ENCODE measurements at regions not wholly inside any gene's neighbourhood (a gene's known extent, or its start where the extent isn't known, plus 50 kb on each side); places are given as distances from the start of the nearest gene placed in this dataset.
"Not testable (repeated sequence)": the region's sequence is repeated elsewhere in the genome, so short reads cannot be mapped to it uniquely, and the experiment has no call there.

- H3K27ac Mint-ChIP-seq, result peak overlapping the region; percentile 98
- H3K9me3 Mint-ChIP-seq, result no peaks in the 10 kb centered on the region
- peaks cover 68% of the 10 kb centered on the region for H3K4me1 Mint-ChIP-seq (ENCODE audit: low read depth)
- POLR2A ChIA-PET, result interaction anchor here (0.7 to 4.1 kb wide), 17 partner anchors 10 to 186 kb away, joined by 3 to 39 read pairs (median 10); partner anchors contain the start of genes ASF1A and CEP85L
- H3K36me3 Mint-ChIP-seq (ENCODE audit: low read depth), result peaks cover 38% of the 10 kb centered on the region
- no peak for TF ChIP-seq CTCF (IDR thresholded peaks at IDR 0.05)
- DNase-seq (peak; percentile 46), ATAC-seq (no peak)
- H3K27me3 Mint-ChIP-seq, result no peaks in the 10 kb centered on the region
- H3K4me3 Mint-ChIP-seq, result peak overlapping the region; percentile 99
- CTCF ChIA-PET, result interaction anchor here (0.6 to 4.9 kb wide), 5 partner anchors 10 to 93 kb away, joined by 3 to 21 read pairs (median 5); no protein-coding TSS in a partner anchor
- intact Hi-C loops (cut with micrococcal nuclease), result loop anchor here (2.0 to 5.0 kb wide), 3 partner anchors 27 to 184 kb away; partner anchors contain the start of gene ASF1A
Measured at GRCh38 chr6:118708055-118708454, 56.7 kb upstream of the CEP85L start.

DNA sequence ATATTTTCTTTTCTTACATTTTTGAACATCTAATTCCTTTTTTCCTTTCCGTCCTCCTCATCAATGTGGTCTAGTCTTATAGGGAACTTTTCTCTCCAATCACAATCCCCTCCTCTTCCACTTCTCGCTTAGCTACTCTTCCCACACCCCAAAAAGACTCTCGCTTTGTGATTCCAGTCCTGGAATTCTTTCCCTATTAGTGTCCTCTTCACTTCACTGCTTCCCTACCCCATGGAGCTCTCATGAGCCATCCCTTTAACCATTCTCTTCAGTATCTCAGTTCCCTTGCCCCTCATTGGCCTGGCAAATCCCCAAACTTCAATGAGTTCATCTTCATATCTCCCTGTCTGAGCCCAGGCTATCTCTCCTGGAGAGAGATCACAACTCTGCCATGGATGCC, 55.3 kb upstream of the CEP85L start:
- peak overlapping the region; percentile 73 for H3K4me3 Mint-ChIP-seq
- DNase-seq (no peak), ATAC-seq (no peak)
- ChIA-PET POLR2A (interaction anchor here (1.1 to 3.3 kb wide), 9 partner anchors 10 to 62 kb away, joined by 3 to 18 read pairs (median 4); partner anchors contain the start of gene CEP85L), CTCF (interaction anchor here (0.9 to 4.9 kb wide), 8 partner anchors 9 to 94 kb away, joined by 4 to 21 read pairs (median 5); no protein-coding TSS in a partner anchor)
- H3K4me1 Mint-ChIP-seq (ENCODE audit: low read depth), result peaks cover 62% of the 10 kb centered on the region
- no peaks in the 10 kb centered on the region for H3K27me3 Mint-ChIP-seq
- peaks cover 47% of the 10 kb centered on the region for H3K36me3 Mint-ChIP-seq (ENCODE audit: low read depth)
- intact Hi-C loops (cut with micrococcal nuclease), result loop anchor here (5.0 kb wide), 2 partner anchors 44 to 186 kb away; partner anchors contain the start of gene ASF1A
- TF ChIP-seq CTCF (IDR thresholded peaks at IDR 0.05), result no peak
- peak overlapping the region; percentile 90 for H3K27ac Mint-ChIP-seq
- H3K9me3 Mint-ChIP-seq, result no peaks in the 10 kb centered on the region

- H3K36me3 Mint-ChIP-seq (ENCODE audit: low read depth), result peaks cover 55% of the 10 kb centered on the region
- peak overlapping the region; percentile 73 for H3K4me3 Mint-ChIP-seq
- peak; percentile 60 for DNase-seq
- ChIA-PET CTCF (interaction anchor here (0.6 to 4.9 kb wide), 13 partner anchors 8 to 95 kb away, joined by 3 to 21 read pairs (median 4); no protein-coding TSS in a partner anchor), POLR2A (interaction anchor here (0.8 to 3.3 kb wide), 15 partner anchors 9 to 95 kb away, joined by 3 to 18 read pairs (median 4); partner anchors contain the start of gene CEP85L)
- H3K27me3 Mint-ChIP-seq, result no peaks in the 10 kb centered on the region
- no peaks in the 10 kb centered on the region for H3K9me3 Mint-ChIP-seq
- no peak for TF ChIP-seq CTCF (IDR thresholded peaks at IDR 0.05)
- H3K4me1 Mint-ChIP-seq (ENCODE audit: low read depth), result peaks cover 60% of the 10 kb centered on the region
- peak overlapping the region; percentile 90 for H3K27ac Mint-ChIP-seq
- peak; percentile 25 for ATAC-seq
- intact Hi-C loops (cut with micrococcal nuclease), result loop anchor here (5.0 kb wide), 2 partner anchors 44 to 186 kb away; partner anchors contain the start of gene ASF1A
Measured at GRCh38 chr6:118705544-118706491, 54.4 kb upstream of the CEP85L start.

- CTCF ChIA-PET, result interaction anchor here (0.6 to 4.9 kb wide), 8 partner anchors 13 to 96 kb away, joined by 3 to 21 read pairs (median 4); no protein-coding TSS in a partner anchor
- no peak for ATAC-seq
- peaks cover 63% of the 10 kb centered on the region for H3K36me3 Mint-ChIP-seq (ENCODE audit: low read depth)
- TF ChIP-seq CTCF (IDR thresholded peaks at IDR 0.05), result no peak
- peaks cover 60% of the 10 kb centered on the region for H3K4me1 Mint-ChIP-seq (ENCODE audit: low read depth)
- intact Hi-C loops (cut with micrococcal nuclease), result loop anchor here (5.0 kb wide), 2 partner anchors 43 to 187 kb away; partner anchors contain the start of gene ASF1A
- H3K9me3 Mint-ChIP-seq, result no peaks in the 10 kb centered on the region
- no peaks in the 10 kb centered on the region for H3K27me3 Mint-ChIP-seq
- peak overlapping the region; percentile 90 for H3K27ac Mint-ChIP-seq
- H3K4me3 Mint-ChIP-seq, result peak overlapping the region; percentile 73
- DNase-seq, result no peak
- POLR2A ChIA-PET, result interaction anchor here (0.6 to 3.3 kb wide), 7 partner anchors 8 to 50 kb away, joined by 3 to 18 read pairs (median 5); no protein-coding TSS in a partner anchor
Measured at GRCh38 chr6:118704915-118705314, 53.5 kb upstream of the CEP85L start.

- H3K27ac Mint-ChIP-seq; H3K9me3 Mint-ChIP-seq; DNase-seq; H3K27me3 Mint-ChIP-seq; ATAC-seq; intact Hi-C loops (cut with micrococcal nuclease); H3K4me3 Mint-ChIP-seq: not testable (repeated sequence)
- Mint-ChIP-seq H3K36me3 (ENCODE audit: low read depth) (peaks cover 70% of the 10 kb centered on the region), H3K4me1 (ENCODE audit: low read depth) (peaks cover 73% of the 10 kb centered on the region)
- POLR2A ChIA-PET, result interaction anchor here (0.8 to 1.6 kb wide), 4 partner anchors 8 to 54 kb away, joined by 3 to 8 read pairs (median 4); no protein-coding TSS in a partner anchor
- CTCF ChIA-PET, result interaction anchor here (0.6 to 1.4 kb wide), 3 partner anchors 31 to 690 kb away, joined by 3 to 5 read pairs (median 3); no protein-coding TSS in a partner anchor
Measured at GRCh38 chr6:118701260-118701659, 49.9 kb upstream of the CEP85L start.

Measured in activated CD8-positive, alpha-beta T cell treated with anti-CD3 and anti-CD28 coated beads for 36 hours (primary cell).